MM.1S (cell line): ENCODE measurements at regions not wholly inside any gene's neighbourhood (a gene's known extent, or its start where the extent isn't known, plus 50 kb on each side); places are given as distances from the start of the nearest gene placed in this dataset.
"Not testable (repeated sequence)": the region's sequence is repeated elsewhere in the genome, so short reads cannot be mapped to it uniquely, and the experiment has no call there.

ENCODE experiments used
- EZH2 ChIP-seq: fragments of 300-600 bp; sonication (generic); optimal IDR thresholded peaks from 2 replicates; pipeline ENCODE3; 2017; ENCODE audit warnings: low read depth, mild to moderate bottlenecking, antibody characterized with exemption, low read length, mixed read lengths
- EZH2phosphoT487 ChIP-seq: fragments of 300-600 bp; sonication (generic); IDR thresholded peaks from 2 replicates; pipeline ENCODE4 v1.6.1; 2018; ENCODE audit warnings: antibody characterized with exemption, low read length
- TF ChIP-seq, protein P1 (sequence below): fragments of 300-600 bp; sonication (generic); IDR thresholded peaks from 2 replicates; pipeline ENCODE4 v1.5.1; 2016; ENCODE audit warnings: antibody characterized with exemption, low read length, mixed read lengths

DNA sequence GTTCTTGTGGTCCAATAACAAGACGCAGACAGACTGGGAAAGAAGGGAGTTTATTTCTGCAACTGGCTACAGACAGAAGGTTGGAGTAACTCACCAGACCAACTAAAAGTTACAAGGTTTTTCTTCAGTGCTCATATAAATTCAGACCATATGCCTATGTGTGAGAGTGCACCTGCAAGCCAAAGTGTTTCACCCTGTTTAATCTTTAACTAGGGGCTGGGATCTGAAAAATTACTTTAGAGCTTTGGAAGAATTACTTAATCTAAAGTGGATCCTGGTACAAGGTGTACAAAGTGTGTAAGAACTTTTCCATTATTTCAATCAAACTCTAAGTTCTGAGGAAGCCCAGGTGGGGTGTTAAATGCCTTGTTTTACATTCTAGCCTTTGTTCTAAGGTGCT, 930.6 kb downstream of the PCDH11X start:
- TF ChIP-seq, protein P1, sequence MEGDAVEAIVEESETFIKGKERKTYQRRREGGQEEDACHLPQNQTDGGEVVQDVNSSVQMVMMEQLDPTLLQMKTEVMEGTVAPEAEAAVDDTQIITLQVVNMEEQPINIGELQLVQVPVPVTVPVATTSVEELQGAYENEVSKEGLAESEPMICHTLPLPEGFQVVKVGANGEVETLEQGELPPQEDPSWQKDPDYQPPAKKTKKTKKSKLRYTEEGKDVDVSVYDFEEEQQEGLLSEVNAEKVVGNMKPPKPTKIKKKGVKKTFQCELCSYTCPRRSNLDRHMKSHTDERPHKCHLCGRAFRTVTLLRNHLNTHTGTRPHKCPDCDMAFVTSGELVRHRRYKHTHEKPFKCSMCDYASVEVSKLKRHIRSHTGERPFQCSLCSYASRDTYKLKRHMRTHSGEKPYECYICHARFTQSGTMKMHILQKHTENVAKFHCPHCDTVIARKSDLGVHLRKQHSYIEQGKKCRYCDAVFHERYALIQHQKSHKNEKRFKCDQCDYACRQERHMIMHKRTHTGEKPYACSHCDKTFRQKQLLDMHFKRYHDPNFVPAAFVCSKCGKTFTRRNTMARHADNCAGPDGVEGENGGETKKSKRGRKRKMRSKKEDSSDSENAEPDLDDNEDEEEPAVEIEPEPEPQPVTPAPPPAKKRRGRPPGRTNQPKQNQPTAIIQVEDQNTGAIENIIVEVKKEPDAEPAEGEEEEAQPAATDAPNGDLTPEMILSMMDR: not testable (repeated sequence)
- not testable (repeated sequence) for TF ChIP-seq EZH2, EZH2phosphoT487
